D341Med (cell line): ENCODE measurements at regions not wholly inside any gene's neighbourhood (a gene's known extent, or its start where the extent isn't known, plus 50 kb on each side); places are given as distances from the start of the nearest gene placed in this dataset.
"Not testable (repeated sequence)": the region's sequence is repeated elsewhere in the genome, so short reads cannot be mapped to it uniquely, and the experiment has no call there.

Experiments
- DNase-seq: peaks from one replicate; pipeline ENCODE4 v3.0.0; 2012; ENCODE audit warnings: low spot score

- no peak for DNase-seq
Measured at GRCh38 chr15:81899730-81900129, 146.1 kb downstream of the MEX3B start.

- DNase-seq, result no peak
Measured at GRCh38 chr15:81899024-81899423, 146.8 kb downstream of the MEX3B start.

DNA sequence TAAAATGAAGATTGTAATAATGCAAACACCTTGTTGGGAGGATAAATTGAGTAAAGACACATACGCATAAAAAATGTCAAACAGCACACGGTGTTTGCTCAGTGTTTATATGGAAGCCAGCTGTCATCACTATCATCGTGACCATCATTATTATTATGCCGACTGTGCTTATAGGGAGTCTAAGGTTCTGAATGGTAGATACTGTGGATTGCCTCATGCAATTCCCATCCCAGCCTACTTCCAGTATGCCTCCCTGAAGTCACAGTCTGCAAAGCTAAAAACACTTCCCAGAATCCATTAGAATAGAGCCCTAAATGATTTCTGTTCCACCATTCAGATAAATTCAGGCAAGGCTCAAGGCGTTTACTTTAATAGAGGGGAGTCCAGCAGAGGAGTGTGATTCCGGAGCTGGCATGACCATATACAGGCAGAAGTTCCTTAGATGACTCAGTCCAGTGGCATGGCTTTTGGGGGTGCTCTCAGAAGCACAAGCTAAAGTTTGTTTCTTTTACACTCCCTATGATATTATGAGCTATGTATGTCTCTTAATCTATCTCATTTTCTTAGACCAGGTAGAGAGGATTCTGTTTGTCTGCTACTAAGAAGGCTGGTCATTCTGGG, 148.7 kb downstream of the MEX3B start:
- DNase-seq, result no peak

- DNase-seq, result no peak
Measured at GRCh38 chr15:81896356-81896755, 149.5 kb downstream of the MEX3B start.

DNA sequence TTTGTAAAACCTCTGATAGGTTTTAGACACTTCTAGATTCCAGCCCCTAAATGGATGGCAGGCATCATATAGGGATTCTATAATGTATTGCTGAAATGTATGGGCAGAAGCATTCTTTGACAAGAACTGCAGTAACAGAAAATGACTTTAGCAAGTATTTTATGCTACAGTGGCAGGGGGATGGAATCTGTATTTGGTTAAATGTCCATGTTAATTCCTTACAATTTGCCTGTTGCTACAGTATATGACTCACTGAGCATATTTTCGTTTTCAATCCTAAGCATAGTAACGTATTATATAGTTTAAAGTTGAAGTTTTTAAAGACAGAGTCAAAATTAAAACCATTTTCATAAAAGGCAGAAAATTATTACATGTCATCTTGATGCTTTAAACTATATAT, 150.1 kb downstream of the MEX3B start:
- DNase-seq, result no peak

- no peak for DNase-seq
Measured at GRCh38 chr15:81894061-81894460, 151.8 kb downstream of the MEX3B start.

- no peak for DNase-seq
Measured at GRCh38 chr15:81893182-81893835, 152.5 kb downstream of the MEX3B start.

GRCh38 chr15:81890496-81890895, 155.3 kb downstream of the MEX3B start:
- DNase-seq, result no peak

DNA sequence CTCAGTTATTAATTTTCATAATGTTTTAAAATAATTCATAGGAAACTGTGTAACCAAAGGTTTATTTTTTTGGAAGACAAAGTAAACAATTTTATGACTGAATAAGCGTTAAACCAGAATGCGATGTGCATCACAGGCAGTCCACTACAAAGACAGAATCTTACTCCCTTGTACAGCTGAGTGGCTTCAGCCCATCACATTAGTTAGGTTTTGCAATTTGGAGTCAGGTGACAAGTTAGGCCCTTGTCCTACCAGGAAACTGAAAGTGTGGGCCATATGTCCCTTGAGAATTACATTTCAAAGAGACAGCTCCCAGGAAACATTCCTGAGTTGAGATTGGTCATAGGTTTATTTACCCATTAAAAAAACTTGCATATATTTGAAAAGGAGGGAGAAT, 156.3 kb downstream of the MEX3B start:
- no peak for DNase-seq

GRCh38 chr15:81888748-81889484, 156.9 kb downstream of the MEX3B start:
- DNase-seq, result no peak

- no peak for DNase-seq
Measured at GRCh38 chr15:81887912-81888311, 157.9 kb downstream of the MEX3B start.

GRCh38 chr15:81887188-81887587, 158.6 kb downstream of the MEX3B start:
- DNase-seq, result not testable (repeated sequence)

DNA sequence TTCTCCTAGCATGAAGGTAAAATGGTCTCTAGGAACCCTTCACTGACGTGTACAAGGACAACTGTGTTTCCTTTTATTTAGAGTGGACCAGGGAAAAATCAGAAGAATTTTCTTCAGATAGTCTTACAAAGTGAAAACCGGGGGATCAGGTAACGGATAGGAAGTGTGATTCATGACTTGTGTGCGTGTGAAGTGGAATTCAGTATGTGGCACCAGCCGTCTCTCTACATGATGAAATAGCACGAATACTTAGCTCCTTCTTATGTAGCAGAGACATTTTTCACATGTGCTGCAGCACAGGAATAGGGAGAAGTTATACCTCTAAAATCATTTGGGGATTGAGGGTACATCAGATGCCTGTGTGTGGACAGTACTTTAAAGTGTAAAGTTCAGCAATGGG, 159.2 kb downstream of the MEX3B start:
- no peak for DNase-seq

DNA sequence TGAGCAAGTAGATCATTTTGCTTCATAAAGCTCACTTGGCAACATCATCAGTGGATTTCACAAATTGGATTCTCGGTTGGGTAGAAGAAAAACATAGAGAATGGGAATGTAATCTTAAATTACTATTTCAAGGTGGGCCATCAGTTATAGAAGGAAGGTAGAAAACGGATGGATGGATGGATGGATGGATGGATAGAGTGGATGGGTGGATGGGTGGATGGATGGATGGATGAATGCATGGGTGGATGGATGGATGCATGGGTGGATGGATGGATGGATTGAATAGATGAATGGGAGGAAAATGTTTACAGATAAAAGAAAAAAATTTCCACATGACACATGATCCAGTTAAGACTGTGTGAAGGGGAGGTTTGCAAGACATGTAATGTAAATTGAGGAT, 159.7 kb downstream of the MEX3B start:
- DNase-seq, result no peak

- no peak for DNase-seq
Measured at GRCh38 chr15:81885135-81885534, 160.7 kb downstream of the MEX3B start.

GRCh38 chr15:81882504-81882903, 163.3 kb downstream of the MEX3B start:
- DNase-seq, result no peak

GRCh38 chr15:81880833-81881232, 165.0 kb downstream of the MEX3B start:
- DNase-seq, result no peak

DNA sequence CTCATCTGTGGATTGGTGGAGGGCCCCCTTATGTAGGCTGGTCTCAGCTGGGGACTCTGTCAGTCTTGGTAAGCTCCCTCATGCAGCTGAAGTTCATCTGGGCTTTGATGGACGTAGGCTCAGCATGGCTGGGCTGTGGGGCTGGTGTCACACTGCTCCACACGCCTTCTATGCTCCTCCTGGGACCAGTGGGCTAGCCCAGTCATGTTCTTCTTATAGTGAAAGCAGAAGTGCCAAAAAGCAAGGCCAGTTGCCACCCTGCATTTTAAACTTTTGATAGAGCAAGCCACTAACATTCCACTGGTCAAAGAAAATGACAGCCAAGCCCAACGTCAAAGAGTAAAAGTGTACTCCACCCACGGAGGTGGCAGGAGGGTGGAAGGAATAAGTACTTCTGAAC, 165.5 kb downstream of the MEX3B start:
- no peak for DNase-seq

DNA sequence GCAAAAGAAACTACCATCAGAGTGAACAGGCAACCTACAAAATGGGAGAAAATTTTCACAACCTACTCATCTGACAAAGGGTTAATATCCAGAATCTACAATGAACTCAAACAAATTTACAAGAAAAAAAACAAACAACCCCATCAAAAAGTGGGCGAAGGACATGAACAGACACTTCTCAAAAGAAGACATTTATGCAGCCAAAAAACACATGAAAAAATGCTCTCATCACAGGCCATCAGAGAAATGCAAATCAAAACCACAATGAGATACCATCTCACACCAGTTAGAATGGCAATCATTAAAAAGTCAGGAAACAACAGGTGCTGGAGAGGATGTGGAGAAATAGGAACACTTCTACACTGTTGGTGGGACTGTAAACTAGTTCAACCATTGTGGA, 170.1 kb downstream of the MEX3B start:
- not testable (repeated sequence) for DNase-seq

DNA sequence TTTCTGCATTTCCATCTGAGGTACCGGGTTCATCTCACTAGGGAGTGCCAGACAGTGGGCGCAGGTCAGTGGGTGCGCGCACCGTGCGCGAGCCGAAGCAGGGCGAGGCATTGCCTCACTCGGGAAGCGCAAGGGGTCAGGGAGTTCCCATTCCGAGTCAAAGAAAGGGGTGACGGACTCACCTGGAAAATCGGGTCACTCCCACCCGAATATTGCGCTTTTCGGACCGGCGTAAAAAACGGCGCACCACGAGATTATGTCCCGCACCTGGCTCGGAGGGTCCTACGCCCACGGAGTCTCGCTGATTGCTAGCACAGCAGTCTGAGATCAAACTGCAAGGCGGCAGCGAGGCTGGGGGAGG, 175.1 kb downstream of the MEX3B start:
- DNase-seq, result not testable (repeated sequence)

DNA sequence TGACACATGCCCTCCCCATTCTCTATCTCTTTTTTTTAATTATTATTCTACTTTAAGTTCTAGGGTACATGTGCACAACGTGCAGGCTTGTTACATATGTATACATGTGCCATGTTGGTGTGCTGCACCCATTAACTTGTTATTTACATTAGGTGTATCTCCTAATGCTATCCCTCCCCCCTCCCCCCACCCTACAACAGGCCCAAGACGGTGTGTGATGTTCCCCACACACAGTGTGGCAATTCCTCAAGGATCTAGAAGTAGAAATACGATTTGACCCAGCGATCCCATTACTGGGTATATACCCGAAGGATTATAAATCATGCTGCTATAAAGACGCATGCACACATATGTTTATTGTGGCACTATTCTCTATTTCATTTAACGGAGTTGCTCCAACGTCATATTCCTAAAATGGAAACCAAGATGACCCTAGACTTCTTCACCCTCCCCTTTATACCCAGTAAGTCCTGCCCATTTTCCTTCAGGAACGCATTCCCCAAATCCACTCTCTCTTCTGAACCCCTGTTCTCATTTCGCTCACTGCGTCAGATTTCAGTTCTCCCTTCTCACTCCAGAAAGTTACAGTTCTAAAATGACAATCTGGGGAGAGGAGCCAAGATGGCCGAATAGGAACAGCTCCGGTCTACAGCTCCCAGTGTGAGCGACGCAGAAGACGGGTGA, 175.6 kb downstream of the MEX3B start:
- DNase-seq, result not testable (repeated sequence)

DNA sequence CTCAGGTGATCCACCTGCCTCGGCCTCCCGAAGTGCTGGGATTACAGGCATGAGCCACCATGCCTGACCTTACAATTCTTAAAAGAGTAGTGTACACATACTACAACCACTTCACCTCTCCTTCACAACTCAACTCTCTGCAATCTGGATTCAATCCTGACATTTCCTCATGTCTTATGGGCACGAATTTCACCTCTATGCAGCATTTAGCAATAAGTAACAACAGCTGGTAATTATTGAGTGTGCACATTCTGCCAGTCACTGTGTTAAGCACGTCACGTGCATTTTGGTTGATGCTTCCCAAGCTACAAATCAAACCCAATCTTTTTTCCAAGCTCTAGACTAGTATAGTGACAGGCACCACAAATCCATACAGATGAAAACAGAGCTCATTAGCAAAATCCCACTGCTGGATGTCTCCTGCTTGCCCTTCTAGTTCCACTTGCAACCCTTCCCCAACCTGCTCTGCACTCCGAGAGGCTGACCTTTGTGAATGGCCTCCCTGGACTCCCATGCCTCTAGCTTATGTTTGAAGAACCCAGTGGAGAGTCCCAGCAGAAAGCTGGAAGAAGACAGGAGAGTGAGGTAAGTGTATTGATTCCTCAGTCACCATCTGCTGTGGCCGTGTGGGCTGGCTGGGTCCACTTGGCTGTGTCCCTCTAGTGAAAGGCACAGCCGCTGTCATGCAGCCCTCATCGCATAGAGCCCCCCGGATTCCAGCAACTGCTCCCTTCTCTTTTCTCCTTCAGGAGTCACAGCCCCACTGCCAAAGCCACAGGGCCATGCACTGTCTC, 176.5 kb downstream of the MEX3B start:
- DNase-seq, result no peak
